ENCODE measurements at regions not wholly inside any gene's neighbourhood (a gene's known extent, or its start where the extent isn't known, plus 50 kb on each side); places are given as distances from the start of the nearest gene placed in this dataset.

DNA sequence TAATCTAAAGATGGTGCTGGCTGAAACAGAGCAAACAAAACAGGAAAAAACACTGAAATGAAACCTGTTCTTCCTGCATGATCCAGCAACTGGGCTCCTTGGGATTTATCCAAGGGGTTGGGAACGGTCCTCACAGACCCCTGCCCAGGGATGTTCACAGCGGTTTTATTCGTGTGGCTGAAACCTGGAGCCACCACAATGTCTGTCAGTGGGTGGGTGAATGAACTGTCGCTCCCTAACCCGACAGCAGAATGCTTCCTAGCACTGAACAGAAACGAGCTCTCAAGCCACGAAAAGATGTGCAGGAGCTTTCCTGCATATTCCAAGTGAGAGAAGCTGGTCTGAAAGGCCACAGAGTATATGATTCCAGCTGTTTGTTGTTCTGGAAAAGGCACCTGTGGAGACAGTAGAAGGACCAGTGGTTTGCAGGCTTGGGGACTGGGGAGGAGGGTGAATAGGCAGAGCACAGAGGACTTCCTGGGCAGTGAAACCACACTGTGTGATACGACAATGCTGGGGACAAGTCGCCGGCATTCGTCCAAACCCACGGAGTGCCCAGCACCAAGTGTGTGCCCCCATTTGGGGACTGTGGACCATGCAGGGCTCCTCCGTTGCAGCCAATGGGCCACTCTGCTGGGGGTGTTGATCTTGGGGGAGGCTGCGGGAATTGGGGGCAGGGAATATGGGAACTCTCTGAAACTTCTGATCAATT, 73.9 kb downstream of the TEX29 start:
- H3K27me3 ChIP-seq, result no peaks in the 10 kb centered on the region
- no peak for DNase-seq (ENCODE audit: low read depth in 1 of 2, low spot score in 1 of 2)
- no peaks in the 10 kb centered on the region for H3K36me3 ChIP-seq
- no peaks in the 10 kb centered on the region for H3K9me3 ChIP-seq (ENCODE audit: low read depth)
- TF ChIP-seq, protein P1, sequence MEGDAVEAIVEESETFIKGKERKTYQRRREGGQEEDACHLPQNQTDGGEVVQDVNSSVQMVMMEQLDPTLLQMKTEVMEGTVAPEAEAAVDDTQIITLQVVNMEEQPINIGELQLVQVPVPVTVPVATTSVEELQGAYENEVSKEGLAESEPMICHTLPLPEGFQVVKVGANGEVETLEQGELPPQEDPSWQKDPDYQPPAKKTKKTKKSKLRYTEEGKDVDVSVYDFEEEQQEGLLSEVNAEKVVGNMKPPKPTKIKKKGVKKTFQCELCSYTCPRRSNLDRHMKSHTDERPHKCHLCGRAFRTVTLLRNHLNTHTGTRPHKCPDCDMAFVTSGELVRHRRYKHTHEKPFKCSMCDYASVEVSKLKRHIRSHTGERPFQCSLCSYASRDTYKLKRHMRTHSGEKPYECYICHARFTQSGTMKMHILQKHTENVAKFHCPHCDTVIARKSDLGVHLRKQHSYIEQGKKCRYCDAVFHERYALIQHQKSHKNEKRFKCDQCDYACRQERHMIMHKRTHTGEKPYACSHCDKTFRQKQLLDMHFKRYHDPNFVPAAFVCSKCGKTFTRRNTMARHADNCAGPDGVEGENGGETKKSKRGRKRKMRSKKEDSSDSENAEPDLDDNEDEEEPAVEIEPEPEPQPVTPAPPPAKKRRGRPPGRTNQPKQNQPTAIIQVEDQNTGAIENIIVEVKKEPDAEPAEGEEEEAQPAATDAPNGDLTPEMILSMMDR (IDR thresholded peaks at IDR 0.05; ENCODE audit: low read depth, low read length), result no peak
- no peak overlapping the region for H3K27ac ChIP-seq
- H3K4me3 ChIP-seq, result no peak overlapping the region
- no peaks in the 10 kb centered on the region for H3K4me1 ChIP-seq (ENCODE audit: low read depth)

DNA sequence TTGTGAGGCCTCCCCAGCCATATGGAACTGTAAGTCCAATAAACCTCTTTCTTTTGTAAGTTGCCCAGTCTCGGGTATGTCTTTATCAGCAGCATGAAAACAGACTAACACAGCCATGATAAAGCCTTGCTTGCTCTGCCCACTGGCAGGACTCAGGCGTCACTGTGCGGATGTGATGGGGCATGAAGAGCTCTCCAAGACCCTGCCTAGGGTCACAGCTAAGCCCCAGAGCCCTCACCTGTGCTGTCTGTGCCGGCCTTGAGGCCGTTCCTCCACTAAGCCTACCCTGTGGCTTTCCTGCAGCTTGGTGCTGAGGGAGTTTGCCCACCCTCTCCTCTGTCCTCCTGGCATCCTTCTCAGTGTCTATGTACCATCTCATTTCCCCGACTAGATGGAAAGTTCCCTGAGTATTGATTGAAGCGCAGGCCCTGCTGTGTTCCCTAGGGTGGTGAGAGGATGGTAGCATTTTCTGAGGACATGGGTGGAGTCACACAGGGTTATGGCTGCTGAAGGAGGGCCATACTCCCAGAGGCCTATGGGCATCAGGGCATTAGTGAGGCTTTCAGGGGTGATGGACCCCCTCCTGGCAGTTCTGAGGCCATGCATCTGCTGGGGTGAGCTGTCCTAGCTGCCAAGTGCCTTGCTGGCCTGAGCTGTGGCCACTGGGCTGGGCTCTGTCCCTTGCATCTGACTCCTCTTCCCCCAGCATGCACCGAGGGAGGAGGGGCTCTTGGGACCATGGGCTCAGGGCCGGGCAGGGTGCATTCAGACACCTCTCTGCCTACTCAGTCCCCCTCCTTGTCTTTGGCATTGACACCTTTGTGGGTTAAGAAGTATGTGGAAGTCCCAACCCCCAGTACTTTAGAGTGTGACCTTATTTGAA, 75.3 kb downstream of the TEX29 start:
- no peak for DNase-seq (ENCODE audit: low read depth in 1 of 2, low spot score in 1 of 2)
- no peaks in the 10 kb centered on the region for H3K36me3 ChIP-seq
- no peaks in the 10 kb centered on the region for H3K27me3 ChIP-seq
- H3K4me3 ChIP-seq, result no peak overlapping the region
- H3K4me1 ChIP-seq (ENCODE audit: low read depth), result no peaks in the 10 kb centered on the region
- no peak overlapping the region for H3K27ac ChIP-seq
- TF ChIP-seq, protein P1 (IDR thresholded peaks at IDR 0.05; ENCODE audit: low read depth, low read length), result no peak
- H3K9me3 ChIP-seq (ENCODE audit: low read depth), result no peaks in the 10 kb centered on the region

DNA sequence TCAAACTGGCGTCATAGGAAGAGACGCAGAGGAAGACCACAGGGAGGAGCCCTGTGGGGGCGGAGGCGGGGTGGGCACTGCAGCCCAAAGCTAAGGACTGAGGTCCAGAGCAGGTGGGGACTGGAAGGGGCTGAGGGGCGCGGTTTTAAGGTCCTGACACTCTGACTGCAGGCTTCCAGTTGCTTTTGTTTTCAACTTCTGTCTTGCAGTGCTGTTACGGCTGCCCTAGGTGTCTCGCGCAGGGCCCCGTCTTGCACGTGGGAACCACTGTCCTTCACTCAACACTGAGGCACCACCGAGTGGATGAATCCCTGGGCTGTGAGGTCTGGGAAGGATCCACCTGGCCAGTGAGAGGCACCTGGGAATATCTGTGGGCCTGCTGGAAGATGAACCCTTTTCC, 76.0 kb downstream of the TEX29 start:
- H3K4me1 ChIP-seq (ENCODE audit: low read depth), result no peaks in the 10 kb centered on the region
- H3K27me3 ChIP-seq, result no peaks in the 10 kb centered on the region
- no peak for DNase-seq (ENCODE audit: low read depth in 1 of 2, low spot score in 1 of 2)
- TF ChIP-seq, protein P1 (IDR thresholded peaks at IDR 0.05; ENCODE audit: low read depth, low read length), result no peak
- no peak overlapping the region for H3K27ac ChIP-seq
- H3K9me3 ChIP-seq (ENCODE audit: low read depth), result no peaks in the 10 kb centered on the region
- H3K36me3 ChIP-seq, result no peaks in the 10 kb centered on the region
- H3K4me3 ChIP-seq, result no peak overlapping the region

DNA sequence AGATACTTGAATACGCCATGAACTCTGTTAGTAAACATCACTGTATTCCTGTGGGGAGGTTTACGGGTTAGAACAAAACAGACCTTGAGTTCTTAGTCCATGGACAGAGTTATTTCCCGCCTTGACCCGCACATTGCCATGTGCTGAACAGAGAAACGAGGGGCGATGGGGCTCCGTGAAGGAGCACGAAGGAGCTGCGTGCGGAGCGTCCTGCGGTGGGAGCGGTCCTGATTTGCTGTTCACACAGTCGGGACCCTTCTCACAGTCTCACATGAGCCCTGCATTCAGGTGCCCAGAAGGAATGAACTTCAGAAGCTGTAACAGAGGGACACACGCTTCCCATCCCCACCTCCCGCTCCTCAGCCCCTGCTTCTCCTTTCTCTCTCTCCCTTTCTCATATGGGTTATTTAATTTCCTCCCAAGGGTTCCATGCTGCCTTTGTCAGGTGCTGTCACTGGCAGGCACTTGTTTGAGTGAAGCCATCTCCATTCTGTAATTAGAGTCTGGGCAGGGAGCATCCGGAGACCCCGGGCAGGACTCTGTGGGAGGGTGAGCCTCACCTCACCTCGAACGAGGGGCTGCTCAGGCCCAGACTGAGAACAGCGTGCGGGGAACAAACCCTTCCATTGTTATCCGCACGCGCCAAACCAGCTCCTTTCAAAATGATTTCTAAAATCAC, 76.9 kb downstream of the TEX29 start:
- Histone ChIP-seq H3K4me1 (ENCODE audit: low read depth) (no peaks in the 10 kb centered on the region), H3K36me3 (no peaks in the 10 kb centered on the region), H3K27me3 (no peaks in the 10 kb centered on the region), H3K4me3 (no peak overlapping the region), H3K27ac (no peak overlapping the region), H3K9me3 (ENCODE audit: low read depth) (no peaks in the 10 kb centered on the region)
- TF ChIP-seq, protein P1 (IDR thresholded peaks at IDR 0.05; ENCODE audit: low read depth, low read length), result no peak
- DNase-seq (ENCODE audit: low read depth in 1 of 2, low spot score in 1 of 2), result no peak

DNA sequence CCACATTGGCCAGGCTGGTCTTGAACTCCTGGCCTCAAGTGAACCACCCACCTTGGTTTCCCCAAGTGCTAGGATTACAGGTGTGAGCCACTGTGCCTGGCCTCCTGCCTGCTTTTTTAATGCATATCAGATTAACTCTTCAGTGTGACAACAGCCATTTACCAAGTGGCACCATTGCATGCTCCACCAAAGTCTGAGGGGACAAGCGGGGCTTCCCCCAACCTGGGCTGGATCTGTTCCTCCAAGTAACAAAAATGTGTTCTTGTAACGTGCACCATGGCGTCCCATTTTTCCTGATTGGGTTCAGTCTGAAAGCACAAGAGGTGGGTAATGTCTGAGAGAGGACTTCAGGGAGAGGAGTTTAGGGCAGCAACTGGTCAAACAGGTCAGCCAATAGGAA, 77.8 kb downstream of the TEX29 start:
- no peak overlapping the region for H3K27ac ChIP-seq
- no peaks in the 10 kb centered on the region for H3K27me3 ChIP-seq
- TF ChIP-seq, protein P1 (IDR thresholded peaks at IDR 0.05; ENCODE audit: low read depth, low read length), result no peak
- no peak overlapping the region for H3K4me3 ChIP-seq
- no peaks in the 10 kb centered on the region for H3K4me1 ChIP-seq (ENCODE audit: low read depth)
- DNase-seq (ENCODE audit: low read depth in 1 of 2, low spot score in 1 of 2), result no peak
- H3K36me3 ChIP-seq, result no peaks in the 10 kb centered on the region
- H3K9me3 ChIP-seq (ENCODE audit: low read depth), result no peaks in the 10 kb centered on the region

Measured in cardiac muscle cell (in vitro differentiated cells and primary cell).